Panc1 (cell line): ENCODE measurements at regions not wholly inside any gene's neighbourhood (a gene's known extent, or its start where the extent isn't known, plus 50 kb on each side); places are given as distances from the start of the nearest gene placed in this dataset.
A peak's percentile ranks its signal among the peaks of the same experiment; 100 is the strongest.

Source experiments
- ATAC-seq: fragments of 200-7000 bp; cut with Tn5 transposase; 2 replicates; pipeline ENCODE4 v1.9.1; 2020; ENCODE audit warnings: mild to moderate bottlenecking, moderate library complexity
- BruUV-seq: library from RNA; stranded (reverse); fragments of 400-500 nt; replicated peaks from 2 replicates; lab custom pipeline; 2021; lab: Mats Ljungman, UMichigan
- CTCF ChIA-PET: fragments of 300-600 bp; sonication (Branson Sonifier 250); formaldehyde crosslinking; loops from one replicate; lab custom pipeline; 2022; ENCODE audit warnings: antibody characterized with exemption; lab: Charles Lee
- POLR2A ChIA-PET: fragments of 300-600 bp; sonication (Branson Sonifier 250); formaldehyde crosslinking; loops from one replicate; lab custom pipeline; 2022; ENCODE audit warnings: antibody characterized with exemption; lab: Charles Lee
- DNase-seq: peaks from one replicate; pipeline ENCODE4 v3.0.0-alpha.2; 2010; ENCODE audit warnings: low read depth, low spot score
- H3K27ac ChIP-seq: 2 replicates; pipeline ENCODE4 v1.5.1; 2011; ENCODE audit warnings: mild to moderate bottlenecking, low read length, inconsistent platforms
- H3K27me3 ChIP-seq: fragments of 200-500 bp; sonication (Bioruptor generic); 2 replicates; pipeline ENCODE4 v1.6.0; 2014; ENCODE audit warnings: low read length, inconsistent platforms; ENCODE audit not compliant: control insufficient read depth, insufficient read depth
- H3K36me3 ChIP-seq: fragments of 200-500 bp; sonication (Bioruptor generic); 2 replicates; pipeline ENCODE4 v1.5.1; 2014; ENCODE audit warnings: inconsistent platforms, mild to moderate bottlenecking, low read length, moderate library complexity; ENCODE audit not compliant: control insufficient read depth, insufficient read depth
- H3K4me1 ChIP-seq: 2 replicates; pipeline ENCODE4 v1.5.1; 2011; ENCODE audit warnings: inconsistent platforms, mild to moderate bottlenecking, low read length, moderate library complexity; ENCODE audit not compliant: control insufficient read depth, insufficient read depth
- H3K4me3 ChIP-seq, 2 experiments: 2 replicates each; pipeline ENCODE4 v1.5.1; 2011 to 2012; ENCODE audit warnings: low read depth in 2 of 2, low read length in 2 of 2, mild to moderate bottlenecking in 2 of 2, inconsistent platforms in 1 of 2, moderate library complexity in 1 of 2
- H3K9me3 ChIP-seq: fragments of 200-500 bp; sonication (Bioruptor generic); 2 replicates; pipeline ENCODE4 v1.5.1; 2014; ENCODE audit warnings: low read depth, mild to moderate bottlenecking, inconsistent platforms, low read length, moderate library complexity; ENCODE audit not compliant: control insufficient read depth, insufficient read depth
- POLR2AphosphoS5 ChIP-seq: IDR thresholded peaks from 2 replicates; pipeline ENCODE4 v1.6.1; 2012; ENCODE audit warnings: mild to moderate bottlenecking, low read depth, low read length, moderate library complexity
- SIN3A ChIP-seq: IDR thresholded peaks from 2 replicates; pipeline ENCODE4 v1.6.1; 2012; ENCODE audit warnings: low read depth, mild to moderate bottlenecking, low read length, moderate library complexity, borderline replicate concordance; ENCODE audit not compliant: insufficient read depth
- TCF7L2 ChIP-seq: IDR thresholded peaks from 2 replicates; pipeline ENCODE4 v1.6.1; 2011; ENCODE audit warnings: mild to moderate bottlenecking, low read depth, low read length, inconsistent platforms
- in situ Hi-C: cut with HindIII; loops from 2 replicates; pipeline ENCODE4 v1.10.0; 2016; ENCODE audit warnings: low sequenced_read_pairs, low pct_unique_long_range_greater_than_20kb
- intact Hi-C: fragments of 100-400 bp; cut with micrococcal nuclease; formaldehyde crosslinking; loops from one replicate; pipeline ENCODE4 v1.10.0; 2022; ENCODE audit not compliant: unreplicated experiment
- TF ChIP-seq, protein P1 (sequence below): fragments of 450-650 bp; IDR thresholded peaks from 2 replicates; pipeline ENCODE4 v1.5.1; 2017; ENCODE audit warnings: mild to moderate bottlenecking
- TF ChIP-seq, protein P2 (sequence below), 2 experiments: IDR thresholded peaks; 2 replicates each; pipeline ENCODE4 v1.6.1; 2011 to 2012; ENCODE audit warnings: low read depth in 2 of 2, control low read depth in 1 of 2, low read length in 1 of 2, mild to moderate bottlenecking in 1 of 2, moderate library complexity in 1 of 2; ENCODE audit not compliant: insufficient read depth in 1 of 2

DNA sequence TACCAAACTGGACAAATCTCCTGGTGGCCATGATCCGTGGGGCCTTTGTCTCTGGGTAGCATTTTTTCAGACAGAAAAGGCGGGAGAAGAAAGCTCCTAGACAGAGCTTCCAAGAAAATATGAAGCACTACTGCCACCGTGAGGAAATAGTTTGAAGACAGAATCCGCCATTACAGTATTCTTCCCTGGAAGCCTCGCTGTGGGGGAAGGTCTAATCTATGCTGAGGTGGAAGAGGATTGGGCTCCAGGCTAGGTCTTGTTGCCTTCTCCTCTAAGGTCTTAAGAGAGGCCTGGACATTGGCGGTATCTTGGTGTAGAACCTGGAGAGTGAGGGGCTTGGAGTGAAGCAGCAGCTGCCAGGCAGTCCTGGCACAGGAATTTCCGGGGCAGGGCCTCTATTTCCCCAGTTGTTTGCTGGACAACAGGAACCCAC is 218.9 kb downstream of the OR13H1 start:
- ATAC-seq (peak; percentile 93), DNase-seq (peak; percentile 83)
- in situ Hi-C loops (no loop called here), intact Hi-C loops (no loop called here)
- no TSS peak for BruUV-seq
- Histone ChIP-seq H3K36me3 (no peaks in the 10 kb centered on the region), H3K9me3 (no peaks in the 10 kb centered on the region), H3K27me3 (no peaks in the 10 kb centered on the region), H3K4me1 (peaks cover 10% of the 10 kb centered on the region), H3K4me3 (peak overlapping the region; percentile 24 to 60), H3K27ac (peak overlapping the region; percentile 84)
- ChIA-PET POLR2A (interaction anchor here (0.6 kb wide), 1 partner anchor 971 kb away, joined by 5 read pairs; no protein-coding TSS in a partner anchor), CTCF (no interaction called here)
- TF ChIP-seq, protein P1, sequence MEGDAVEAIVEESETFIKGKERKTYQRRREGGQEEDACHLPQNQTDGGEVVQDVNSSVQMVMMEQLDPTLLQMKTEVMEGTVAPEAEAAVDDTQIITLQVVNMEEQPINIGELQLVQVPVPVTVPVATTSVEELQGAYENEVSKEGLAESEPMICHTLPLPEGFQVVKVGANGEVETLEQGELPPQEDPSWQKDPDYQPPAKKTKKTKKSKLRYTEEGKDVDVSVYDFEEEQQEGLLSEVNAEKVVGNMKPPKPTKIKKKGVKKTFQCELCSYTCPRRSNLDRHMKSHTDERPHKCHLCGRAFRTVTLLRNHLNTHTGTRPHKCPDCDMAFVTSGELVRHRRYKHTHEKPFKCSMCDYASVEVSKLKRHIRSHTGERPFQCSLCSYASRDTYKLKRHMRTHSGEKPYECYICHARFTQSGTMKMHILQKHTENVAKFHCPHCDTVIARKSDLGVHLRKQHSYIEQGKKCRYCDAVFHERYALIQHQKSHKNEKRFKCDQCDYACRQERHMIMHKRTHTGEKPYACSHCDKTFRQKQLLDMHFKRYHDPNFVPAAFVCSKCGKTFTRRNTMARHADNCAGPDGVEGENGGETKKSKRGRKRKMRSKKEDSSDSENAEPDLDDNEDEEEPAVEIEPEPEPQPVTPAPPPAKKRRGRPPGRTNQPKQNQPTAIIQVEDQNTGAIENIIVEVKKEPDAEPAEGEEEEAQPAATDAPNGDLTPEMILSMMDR = peak; percentile 61
- no peak for TF ChIP-seq TCF7L2
- TF ChIP-seq, protein P2, sequence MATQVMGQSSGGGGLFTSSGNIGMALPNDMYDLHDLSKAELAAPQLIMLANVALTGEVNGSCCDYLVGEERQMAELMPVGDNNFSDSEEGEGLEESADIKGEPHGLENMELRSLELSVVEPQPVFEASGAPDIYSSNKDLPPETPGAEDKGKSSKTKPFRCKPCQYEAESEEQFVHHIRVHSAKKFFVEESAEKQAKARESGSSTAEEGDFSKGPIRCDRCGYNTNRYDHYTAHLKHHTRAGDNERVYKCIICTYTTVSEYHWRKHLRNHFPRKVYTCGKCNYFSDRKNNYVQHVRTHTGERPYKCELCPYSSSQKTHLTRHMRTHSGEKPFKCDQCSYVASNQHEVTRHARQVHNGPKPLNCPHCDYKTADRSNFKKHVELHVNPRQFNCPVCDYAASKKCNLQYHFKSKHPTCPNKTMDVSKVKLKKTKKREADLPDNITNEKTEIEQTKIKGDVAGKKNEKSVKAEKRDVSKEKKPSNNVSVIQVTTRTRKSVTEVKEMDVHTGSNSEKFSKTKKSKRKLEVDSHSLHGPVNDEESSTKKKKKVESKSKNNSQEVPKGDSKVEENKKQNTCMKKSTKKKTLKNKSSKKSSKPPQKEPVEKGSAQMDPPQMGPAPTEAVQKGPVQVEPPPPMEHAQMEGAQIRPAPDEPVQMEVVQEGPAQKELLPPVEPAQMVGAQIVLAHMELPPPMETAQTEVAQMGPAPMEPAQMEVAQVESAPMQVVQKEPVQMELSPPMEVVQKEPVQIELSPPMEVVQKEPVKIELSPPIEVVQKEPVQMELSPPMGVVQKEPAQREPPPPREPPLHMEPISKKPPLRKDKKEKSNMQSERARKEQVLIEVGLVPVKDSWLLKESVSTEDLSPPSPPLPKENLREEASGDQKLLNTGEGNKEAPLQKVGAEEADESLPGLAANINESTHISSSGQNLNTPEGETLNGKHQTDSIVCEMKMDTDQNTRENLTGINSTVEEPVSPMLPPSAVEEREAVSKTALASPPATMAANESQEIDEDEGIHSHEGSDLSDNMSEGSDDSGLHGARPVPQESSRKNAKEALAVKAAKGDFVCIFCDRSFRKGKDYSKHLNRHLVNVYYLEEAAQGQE (IDR thresholded peaks at IDR 0.05; ENCODE audit: insufficient read depth in 1 of 2, low read depth in 2 of 2, low read length in 1 of 2) = no peak

DNA sequence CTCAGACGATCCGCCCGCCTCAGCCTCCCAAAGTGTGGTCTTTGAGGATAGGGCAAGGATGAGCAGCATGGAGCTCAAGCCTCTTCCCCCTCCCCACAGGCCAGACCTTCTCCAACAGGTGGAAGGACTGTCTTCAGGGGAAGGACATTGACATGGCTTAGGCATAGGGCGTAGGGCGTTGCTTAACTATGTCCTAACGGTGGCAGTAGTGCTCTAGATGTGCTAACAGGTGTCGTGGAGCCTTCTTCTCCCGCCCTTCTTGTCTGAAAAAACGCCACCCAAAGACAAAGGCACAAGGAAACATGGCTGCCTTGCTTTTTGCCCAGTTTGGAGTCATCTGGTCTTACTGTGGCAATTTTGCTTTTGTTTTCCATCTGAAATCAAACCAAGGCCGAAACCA is 219.8 kb downstream of the OR13H1 start:
- Histone ChIP-seq H3K36me3 (no peaks in the 10 kb centered on the region), H3K4me1 (peaks cover 10% of the 10 kb centered on the region), H3K27me3 (no peaks in the 10 kb centered on the region), H3K4me3 (peak overlapping the region; percentile 24 to 60), H3K9me3 (no peaks in the 10 kb centered on the region), H3K27ac (peak overlapping the region; percentile 84)
- TF ChIP-seq, protein P1 = peak; percentile 76
- TF ChIP-seq, protein P2 (IDR thresholded peaks at IDR 0.05; ENCODE audit: insufficient read depth in 1 of 2, low read depth in 2 of 2, low read length in 1 of 2) = no peak
- TF ChIP-seq TCF7L2 = no peak
- TF ChIP-seq SIN3A = no peak
- TF ChIP-seq POLR2AphosphoS5 = peak; percentile 27; the same call in 1 of the 2 replicates
- intact Hi-C loops (no loop called here), in situ Hi-C loops (no loop called here)
- POLR2A ChIA-PET = no interaction called here
- BruUV-seq = no TSS peak
- CTCF ChIA-PET = no interaction called here
- ATAC-seq (peak; percentile 93), DNase-seq (peak; percentile 87)
